ENCODE measurements at regions not wholly inside any gene's neighbourhood (a gene's known extent, or its start where the extent isn't known, plus 50 kb on each side); places are given as distances from the start of the nearest gene placed in this dataset.
"Not testable (repeated sequence)": the region's sequence is repeated elsewhere in the genome, so short reads cannot be mapped to it uniquely, and the experiment has no call there.

DNA sequence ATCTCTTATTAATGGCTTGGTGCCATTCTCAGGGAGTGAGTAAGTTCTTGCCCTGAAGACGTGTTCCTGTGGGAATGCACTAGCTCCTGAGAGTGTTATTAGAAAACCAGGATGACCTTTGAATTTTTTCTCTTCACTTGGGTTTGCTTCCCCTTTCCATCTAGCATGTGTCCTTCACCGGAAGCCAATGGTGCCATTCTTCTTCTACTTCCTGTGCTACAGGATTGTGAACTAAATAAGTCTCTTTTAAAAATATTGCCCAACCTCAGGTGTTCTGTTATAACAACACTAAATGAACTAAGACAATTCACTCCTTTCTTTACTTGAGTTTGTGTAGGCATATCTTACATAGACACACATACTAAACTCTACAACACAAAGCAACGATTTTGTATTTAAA lies 447.0 kb downstream of the SOX11 start:
- peak; percentile 6 for DNase-seq (ENCODE audit: low spot score)

GRCh38 chr2:6139916-6140315 lies 447.7 kb downstream of the SOX11 start:
- no peak for DNase-seq (ENCODE audit: low spot score)

DNA sequence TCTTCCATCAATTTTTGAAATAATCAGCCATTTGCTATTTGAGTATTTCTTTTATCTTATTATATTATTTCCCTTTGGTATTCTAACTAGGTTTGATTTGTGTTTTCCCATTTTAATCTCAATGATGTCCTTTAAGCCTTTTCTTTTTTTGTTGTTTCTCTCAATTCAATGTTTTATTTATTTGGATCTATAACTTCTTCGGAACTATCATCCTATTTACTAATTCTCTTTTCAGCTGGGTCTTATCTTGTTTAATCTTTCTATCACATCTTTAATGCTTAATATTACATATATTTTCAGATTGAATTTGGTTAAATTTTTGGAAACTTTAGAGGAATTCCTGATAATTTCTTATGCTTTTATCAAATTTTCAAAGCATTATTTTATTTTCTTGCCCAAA lies 448.3 kb downstream of the SOX11 start:
- no peak for DNase-seq (ENCODE audit: low spot score)

- no peak for DNase-seq (ENCODE audit: low spot score)
Measured at GRCh38 chr2:6143812-6144211, 451.6 kb downstream of the SOX11 start.

DNA sequence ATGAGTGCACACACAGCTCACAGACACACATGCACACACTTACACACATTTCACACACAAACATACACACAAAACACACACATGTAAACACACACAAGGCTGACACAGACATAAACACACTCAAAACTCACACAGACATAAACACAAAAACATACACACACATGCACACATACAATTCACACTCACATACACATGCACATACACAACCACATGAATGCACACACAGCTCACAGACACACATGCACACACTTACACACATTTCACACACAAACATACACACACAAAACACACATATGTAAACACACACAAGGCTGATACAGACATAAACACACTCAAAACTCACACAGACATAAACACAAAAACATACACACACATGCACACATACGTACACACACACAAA lies 455.0 kb downstream of the SOX11 start:
- DNase-seq (ENCODE audit: low spot score): not testable (repeated sequence)

GRCh38 chr2:6148882-6149281 lies 456.7 kb downstream of the SOX11 start:
- DNase-seq (ENCODE audit: low spot score): no peak

DNA sequence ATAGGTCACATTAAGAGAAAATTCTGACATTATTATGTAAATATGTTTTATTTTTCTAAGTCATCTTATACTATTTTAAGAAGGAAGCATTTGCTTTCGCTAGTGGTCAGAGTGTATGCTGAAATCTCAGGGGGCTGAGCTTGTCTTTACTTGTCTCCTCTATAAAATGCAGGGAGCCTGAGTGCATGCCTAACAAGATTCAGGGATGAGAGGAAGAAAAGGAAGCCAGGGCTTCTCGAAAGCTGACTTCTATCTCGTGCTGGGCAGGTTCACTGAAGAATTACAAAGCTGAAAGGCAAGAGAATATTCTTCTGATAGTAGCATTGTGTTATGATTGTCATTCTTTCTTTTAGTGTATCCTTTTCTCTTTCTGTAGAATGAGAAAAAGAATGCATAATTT lies 467.4 kb downstream of the SOX11 start:
- no peak for DNase-seq (ENCODE audit: low spot score)

- DNase-seq (ENCODE audit: low spot score): no peak
Measured at GRCh38 chr2:6163932-6164331, 471.7 kb downstream of the SOX11 start.

DNA sequence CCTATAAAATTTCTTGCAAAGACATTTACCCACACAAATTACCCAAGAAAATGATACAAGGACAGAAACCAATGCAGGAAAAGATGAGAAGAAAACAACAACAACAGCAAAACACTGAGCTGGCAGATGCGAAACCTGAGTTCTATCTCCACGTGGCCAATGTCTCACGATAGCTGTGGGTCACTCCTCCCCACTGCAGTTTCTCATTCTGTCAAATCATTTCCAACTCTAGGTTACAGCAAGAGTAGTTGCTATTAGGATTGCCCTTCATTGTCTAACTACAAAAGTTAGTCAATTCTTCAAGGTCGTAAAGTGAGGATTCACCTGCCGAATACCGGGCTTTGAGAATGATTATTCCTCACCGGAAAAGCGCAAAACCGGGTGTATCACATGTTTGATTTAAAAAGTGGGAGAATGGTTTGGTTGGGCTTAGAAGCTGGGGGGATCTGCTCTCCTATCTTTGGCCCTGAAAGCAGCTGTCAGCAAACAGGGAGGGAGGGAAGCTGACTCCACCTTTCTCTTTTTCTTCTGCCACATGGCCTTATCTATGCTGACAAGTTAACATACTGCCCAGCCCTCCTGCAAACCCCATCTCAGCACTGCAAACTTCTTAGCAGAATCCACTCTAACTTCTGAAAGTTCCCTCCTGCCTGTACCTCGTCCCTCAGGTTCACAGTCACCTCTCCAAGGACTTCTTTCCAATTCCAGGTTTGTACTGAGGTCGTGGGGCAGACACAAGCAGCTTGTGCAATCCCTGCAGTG lies 473.0 kb downstream of the SOX11 start:
- DNase-seq (ENCODE audit: low spot score): no peak

- DNase-seq (ENCODE audit: low spot score): no peak
Measured at GRCh38 chr2:6167592-6168138, 475.5 kb downstream of the SOX11 start.

- DNase-seq (ENCODE audit: low spot score): no peak
Measured at GRCh38 chr2:6168485-6168884, 476.3 kb downstream of the SOX11 start.

GRCh38 chr2:6171294-6171693 lies 479.1 kb downstream of the SOX11 start:
- no peak for DNase-seq (ENCODE audit: low spot score)

DNA sequence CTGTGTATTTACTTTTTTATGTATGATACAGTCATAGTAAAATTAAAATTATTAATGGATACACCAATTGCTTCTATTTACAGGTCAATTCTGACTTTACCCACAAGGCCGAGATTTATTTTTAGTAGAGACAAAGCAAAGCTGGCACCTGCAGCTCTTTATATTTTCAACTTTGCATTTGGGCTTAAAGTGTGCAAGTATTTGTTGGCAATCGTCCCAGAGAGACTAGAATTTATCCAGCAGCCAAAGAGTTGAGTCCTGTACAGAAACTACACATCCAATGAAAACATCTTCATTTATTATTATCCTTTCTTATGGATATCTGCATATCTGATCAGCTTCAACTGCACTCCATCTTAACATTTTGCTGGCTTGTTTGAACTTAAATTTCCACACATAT lies 485.6 kb downstream of the SOX11 start:
- DNase-seq (ENCODE audit: low spot score): no peak

DNA sequence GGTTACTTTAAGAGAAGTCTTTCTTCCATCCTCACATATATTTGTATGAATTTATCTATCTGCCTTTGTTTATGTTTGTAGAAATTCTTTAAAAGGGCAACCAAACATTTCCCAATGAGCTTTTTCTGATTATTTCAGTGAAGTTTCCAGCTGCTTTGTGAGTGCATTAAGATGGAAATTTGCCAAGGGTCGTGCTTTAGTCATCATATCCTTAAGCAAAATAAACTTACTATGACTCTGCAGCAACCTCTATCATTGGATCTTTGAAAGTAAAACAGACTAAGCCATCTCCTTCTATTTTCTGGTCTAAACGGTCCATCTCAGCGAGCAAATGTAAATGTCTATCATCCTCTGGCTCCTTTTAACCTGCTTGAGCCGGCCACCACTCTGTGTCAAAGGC lies 489.3 kb downstream of the SOX11 start:
- DNase-seq (ENCODE audit: low spot score): peak; percentile 36

- no peak for DNase-seq (ENCODE audit: low spot score)
Measured at GRCh38 chr2:6181926-6182325, 489.7 kb downstream of the SOX11 start.

- no peak for DNase-seq (ENCODE audit: low spot score)
Measured at GRCh38 chr2:6183226-6183625, 491.0 kb downstream of the SOX11 start.

- DNase-seq (ENCODE audit: low spot score): peak; percentile 18
Measured at GRCh38 chr2:6184532-6185292, 492.5 kb downstream of the SOX11 start.

GRCh38 chr2:6186332-6187151 lies 494.4 kb downstream of the SOX11 start:
- DNase-seq (ENCODE audit: low spot score): peak; percentile 92

- no peak for DNase-seq (ENCODE audit: low spot score)
Measured at GRCh38 chr2:6196449-6196848, 504.3 kb downstream of the SOX11 start.

- not testable (repeated sequence) for DNase-seq (ENCODE audit: low spot score)
Measured at GRCh38 chr2:6198370-6198919, 506.3 kb downstream of the SOX11 start.

DNA sequence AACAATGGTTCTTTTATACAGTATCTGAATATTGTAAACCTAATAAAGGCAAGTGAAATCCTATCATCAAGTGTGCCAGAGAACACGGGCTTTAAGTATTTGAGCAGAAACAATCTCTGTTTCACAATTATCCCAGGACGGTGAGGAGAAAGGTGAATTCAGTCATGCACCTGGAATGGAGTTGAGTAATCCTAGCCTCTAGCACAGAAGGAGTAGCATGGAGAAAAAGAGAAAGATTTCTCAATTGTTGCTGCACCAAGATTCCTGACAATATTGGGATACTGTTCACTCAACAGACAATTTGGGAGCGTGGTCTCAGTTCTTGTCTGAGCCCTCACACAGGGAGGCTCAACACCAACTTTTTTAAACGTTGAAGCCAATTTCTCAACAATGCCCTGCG lies 510.6 kb downstream of the SOX11 start:
- peak; percentile 47 for DNase-seq (ENCODE audit: low spot score)

Data from kidney tubule cell (primary cell).